Left cardiac atrium (tissue), 4 donors: ENCODE measurements at regions not wholly inside any gene's neighbourhood (a gene's known extent, or its start where the extent isn't known, plus 50 kb on each side); places are given as distances from the start of the nearest gene placed in this dataset.

Experiments
- ATAC-seq, 2 donors: fragments of 200-7000 bp; cut with Tn5 transposase; one replicate each; pipeline ENCODE4 v1.9.1; 2020; ENCODE audit warnings: mild to moderate bottlenecking in 2 of 2, moderate library complexity in 2 of 2
- DNase-seq: peaks from one replicate; pipeline ENCODE4 v3.0.0-alpha.2; 2020
- intact Hi-C, 2 donors: fragments of 100-400 bp; cut with DNase I; formaldehyde crosslinking; loops; one replicate each; pipeline versions ENCODE4 v1.14.1 to v1.15.1; 2022 to 2023
- donor health status: DM: no; HTN: yes; CAD: no.
- donor health status: DM: no; HTN: yes; CAD: no; lungs with severe emphysema.
- donor health status: DM: yes; HTN: yes; CAD: no.
- donor health status: Dilated cardiomyopathy.

DNA sequence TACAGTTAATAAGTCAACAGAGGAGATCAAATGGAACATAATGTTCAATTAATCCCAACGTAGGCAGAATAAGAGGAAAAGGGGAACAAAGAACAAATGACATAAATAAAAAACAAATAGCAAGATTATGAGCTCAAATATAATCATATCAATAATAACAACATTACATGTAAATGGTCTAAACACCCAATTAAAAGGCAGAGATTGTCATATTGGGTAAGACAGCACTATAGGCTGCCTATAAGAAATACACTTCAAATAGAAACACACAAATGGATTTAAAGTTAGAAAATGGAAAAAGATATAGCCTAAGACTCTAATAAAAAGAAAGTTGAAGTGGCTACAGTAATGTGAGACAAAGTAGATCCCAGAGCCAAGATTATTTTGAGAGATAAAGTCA is 126.4 kb upstream of the PTER start:
- intact Hi-C loops, result no loop called here
- DNase-seq, result no peak
- ATAC-seq, result no peak

DNA sequence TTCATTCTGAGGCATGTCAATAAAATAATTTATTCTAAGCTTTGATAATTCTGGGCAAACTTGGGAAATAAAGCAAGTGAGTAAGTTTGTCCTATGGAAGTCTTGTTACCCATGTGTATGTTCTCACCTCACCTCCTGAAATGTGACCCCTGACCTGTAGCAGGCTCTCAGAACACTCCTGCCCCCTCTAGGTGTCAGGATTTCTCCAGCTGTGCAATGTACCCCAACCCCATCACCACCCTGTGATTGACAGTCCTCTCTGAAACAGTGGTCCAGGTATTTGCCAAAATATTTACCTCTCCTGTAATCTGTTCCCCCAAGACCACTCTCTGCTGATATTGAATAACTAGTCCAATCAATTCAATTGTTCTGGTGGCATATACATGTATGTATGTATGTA is 122.6 kb upstream of the PTER start:
- DNase-seq, result no peak
- intact Hi-C loops, result no loop called here
- no peak for ATAC-seq

DNA sequence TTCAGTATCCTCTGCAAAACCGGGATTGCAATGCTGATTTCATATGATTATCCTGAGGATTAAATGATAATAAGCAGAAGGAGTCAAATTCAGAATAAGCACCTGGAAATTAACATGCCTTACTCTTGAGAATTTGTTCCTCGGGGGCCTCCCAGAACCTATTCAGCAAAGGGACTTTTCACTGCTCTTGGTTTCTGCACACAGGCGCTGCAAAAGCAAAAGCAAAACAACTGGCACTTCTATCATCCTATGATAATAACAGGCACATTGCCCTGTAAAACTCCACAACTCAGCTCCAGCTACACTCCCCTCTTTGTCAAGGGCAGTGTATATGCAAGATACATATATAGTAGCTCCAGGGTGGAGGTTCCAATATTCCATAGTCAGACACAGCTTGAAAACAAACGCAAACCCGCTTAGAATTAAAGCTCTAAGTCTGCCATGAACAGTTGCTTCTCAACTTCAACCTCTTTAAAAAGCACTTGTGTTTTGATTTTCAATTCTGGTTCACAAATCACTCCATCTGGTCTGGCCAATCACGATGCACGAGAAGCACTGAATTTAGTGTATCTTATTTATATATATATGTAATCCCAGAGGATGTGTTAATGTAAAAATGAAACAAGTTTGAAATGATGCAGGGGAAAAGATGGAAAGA is 119.9 kb upstream of the PTER start:
- no peak for ATAC-seq
- DNase-seq, result no peak
- intact Hi-C loops, result no loop called here

GRCh38 chr10:16341637-16342036 is 95.2 kb upstream of the PTER start:
- ATAC-seq, result no peak

DNA sequence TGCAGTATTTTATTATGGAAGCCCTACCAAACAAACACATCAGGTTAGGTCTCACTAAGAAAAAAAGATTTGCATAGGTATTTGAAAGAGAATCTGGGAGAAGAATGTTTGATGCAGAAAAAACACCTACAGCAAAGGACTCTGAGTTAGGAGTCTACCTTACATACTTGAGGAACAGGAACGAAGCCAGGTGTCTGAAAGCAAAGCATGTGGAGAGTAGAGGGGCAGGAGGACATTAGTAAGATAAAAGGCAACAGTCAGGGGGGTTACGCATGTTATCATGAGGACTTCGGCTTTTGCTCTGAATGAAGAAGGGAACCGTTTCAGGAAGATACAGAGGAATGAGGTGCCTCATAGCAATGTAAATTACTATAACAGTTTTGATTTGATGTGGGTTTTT is 87.9 kb upstream of the PTER start:
- DNase-seq, result no peak

More at GRCh38 chr10:16341637-16342036, 95.2 kb upstream of the PTER start:
- no peak for DNase-seq
- intact Hi-C loops, result no loop called here

DNA sequence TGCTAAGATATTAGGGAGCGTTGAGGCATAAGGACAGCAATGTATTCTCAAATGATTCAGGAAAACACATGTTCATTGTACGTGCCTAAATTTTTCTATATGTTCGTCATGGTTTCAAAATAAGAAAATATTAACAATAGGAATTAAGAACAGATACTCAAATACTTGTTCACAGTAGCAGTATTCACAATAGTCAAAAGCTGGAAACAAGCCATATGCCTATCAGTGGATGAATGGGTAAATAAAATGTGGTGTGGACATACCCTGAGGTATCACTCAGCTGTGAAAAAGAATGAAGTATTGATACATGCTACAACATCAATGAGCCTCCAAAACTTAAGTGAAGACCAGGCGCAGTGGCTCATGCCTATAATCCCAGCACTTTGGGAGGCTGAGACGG is 84.7 kb upstream of the PTER start:
- intact Hi-C loops, result no loop called here
- no peak for DNase-seq
- ATAC-seq, result no peak

More for the DNA sequence above, 87.9 kb upstream of the PTER start:
- no peak for ATAC-seq
- intact Hi-C loops, result no loop called here

DNA sequence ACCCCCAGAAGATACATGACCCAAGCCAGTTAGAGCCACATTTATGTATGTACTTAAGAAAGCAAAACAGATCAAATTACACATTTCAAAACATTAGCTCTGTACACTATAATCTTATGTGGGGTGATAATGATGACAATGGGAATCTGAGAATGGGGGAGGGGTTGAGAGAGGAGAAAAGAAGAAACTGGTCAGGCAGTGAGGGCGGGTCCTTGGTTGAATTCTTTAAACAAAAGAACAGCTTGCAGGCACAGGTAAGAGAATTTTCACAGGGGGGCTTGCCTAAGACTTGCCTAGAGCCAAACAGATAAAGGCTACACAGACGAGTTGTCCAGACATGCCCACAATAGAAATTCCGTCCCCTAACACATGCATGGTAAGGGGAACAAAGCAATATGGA is 76.8 kb upstream of the PTER start:
- DNase-seq (no peak), ATAC-seq (no peak)

DNA sequence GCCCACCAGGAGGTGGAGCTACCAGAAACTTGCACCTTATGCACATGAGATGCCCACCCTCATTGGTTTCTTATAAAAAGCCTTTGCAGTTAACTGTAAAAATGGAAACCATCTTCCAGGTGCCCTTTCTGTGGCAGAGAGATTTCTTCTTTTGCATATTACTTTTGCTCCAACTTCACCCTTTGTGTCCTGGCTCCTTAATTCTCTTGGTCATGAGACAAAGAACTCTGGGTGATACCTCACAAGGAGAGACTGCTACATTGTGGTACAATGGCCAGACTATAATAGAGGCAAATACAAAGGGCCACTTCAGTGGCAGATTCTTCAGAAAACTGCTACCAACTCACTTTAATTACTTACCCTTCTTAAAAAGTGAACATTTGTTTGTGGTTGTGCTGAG is 76.4 kb upstream of the PTER start:
- ATAC-seq (no peak), DNase-seq (no peak)
- intact Hi-C loops, result no loop called here

More for the DNA sequence above, 76.8 kb upstream of the PTER start:
- intact Hi-C loops, result no loop called here

- intact Hi-C loops, result no loop called here
- ATAC-seq, result no peak
- DNase-seq, result no peak
Observed at GRCh38 chr10:16361086-16361485, 75.7 kb upstream of the PTER start.

GRCh38 chr10:16363741-16364140 is 73.1 kb upstream of the PTER start:
- DNase-seq, result no peak
- intact Hi-C loops, result no loop called here
- no peak for ATAC-seq

DNA sequence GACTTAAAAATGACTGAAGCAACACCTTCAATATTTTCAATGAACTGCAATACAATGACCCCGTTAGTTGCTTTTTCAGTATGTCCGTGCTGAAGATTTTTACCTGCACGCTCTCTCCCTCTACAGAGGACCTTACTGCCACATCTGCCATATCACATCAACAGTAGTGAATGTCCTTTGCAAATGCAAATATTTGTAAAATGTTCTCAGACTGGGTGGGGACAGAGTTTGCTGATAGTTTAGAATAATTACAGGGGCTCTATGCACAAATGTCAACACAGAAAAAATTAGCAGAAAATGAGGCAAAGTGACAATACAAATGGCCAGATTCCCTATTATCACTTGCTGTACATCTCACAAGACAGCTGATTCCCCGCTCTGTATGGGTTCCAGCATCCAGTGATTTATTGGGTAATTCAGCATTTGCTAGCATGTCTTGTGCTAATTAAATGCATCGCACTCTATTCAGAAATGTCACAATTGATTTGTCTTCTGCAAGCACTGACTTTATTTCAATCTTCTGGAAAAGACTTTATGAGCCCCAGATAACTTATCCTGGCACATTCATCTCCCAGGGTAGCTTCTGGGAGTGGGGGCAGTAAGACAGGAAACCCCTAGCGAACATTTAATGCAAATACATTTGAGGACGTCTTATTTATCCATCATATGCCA is 69.1 kb upstream of the PTER start:
- no peak for DNase-seq
- intact Hi-C loops, result no loop called here
- ATAC-seq, result no peak

GRCh38 chr10:16381083-16381482 is 55.7 kb upstream of the PTER start:
- DNase-seq, result no peak
- ATAC-seq, result peak in 1 of 2 donors; percentile 21
- intact Hi-C loops, result no loop called here

GRCh38 chr10:16384021-16384420 is 52.8 kb upstream of the PTER start:
- intact Hi-C loops, result no loop called here
- DNase-seq (no peak), ATAC-seq (peak in 1 of 2 donors; percentile 57)

- intact Hi-C loops, result no loop called here
- DNase-seq, result no peak
- ATAC-seq, result no peak
Observed at GRCh38 chr10:16386855-16387254, 50.0 kb upstream of the PTER start.
